ENCODE measurements at regions not wholly inside any gene's neighbourhood (a gene's known extent, or its start where the extent isn't known, plus 50 kb on each side); places are given as distances from the start of the nearest gene placed in this dataset.
"Not testable (repeated sequence)": the region's sequence is repeated elsewhere in the genome, so short reads cannot be mapped to it uniquely, and the experiment has no call there.

DNA sequence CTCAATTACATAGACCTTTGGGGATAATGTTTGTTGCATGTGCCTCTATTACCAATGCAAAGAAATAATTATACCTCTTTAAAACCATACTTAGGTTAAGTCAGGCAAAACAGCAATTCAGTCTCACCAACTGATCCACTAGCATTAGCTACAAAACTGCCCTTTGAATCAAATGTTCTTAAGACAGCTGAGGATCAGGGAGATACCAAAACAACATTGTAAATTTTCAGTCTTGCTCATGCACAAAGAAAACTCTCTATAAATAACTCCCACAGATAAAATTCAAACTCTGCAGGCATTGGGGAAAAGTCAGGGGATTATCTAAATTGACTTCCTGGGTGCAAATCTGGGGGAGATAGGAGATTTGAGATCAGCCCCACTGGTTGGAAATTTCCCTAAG is 100.9 kb upstream of the DPT start:
- Histone ChIP-seq H3K36me3 (ENCODE audit: control insufficient read depth, insufficient read depth, low read length) (no peaks in the 10 kb centered on the region), H3K9ac (ENCODE audit: low read length) (no peak overlapping the region), H3K4me3 (ENCODE audit: low read length) (no peak overlapping the region), H3K4me1 (ENCODE audit: control insufficient read depth, insufficient read depth, low read length) (peaks cover 22% of the 10 kb centered on the region), H3K27me3 (ENCODE audit: control insufficient read depth, insufficient read depth, low read length) (no peaks in the 10 kb centered on the region), H3K9me3 (ENCODE audit: control insufficient read depth, low read length) (no peaks in the 10 kb centered on the region)

DNA sequence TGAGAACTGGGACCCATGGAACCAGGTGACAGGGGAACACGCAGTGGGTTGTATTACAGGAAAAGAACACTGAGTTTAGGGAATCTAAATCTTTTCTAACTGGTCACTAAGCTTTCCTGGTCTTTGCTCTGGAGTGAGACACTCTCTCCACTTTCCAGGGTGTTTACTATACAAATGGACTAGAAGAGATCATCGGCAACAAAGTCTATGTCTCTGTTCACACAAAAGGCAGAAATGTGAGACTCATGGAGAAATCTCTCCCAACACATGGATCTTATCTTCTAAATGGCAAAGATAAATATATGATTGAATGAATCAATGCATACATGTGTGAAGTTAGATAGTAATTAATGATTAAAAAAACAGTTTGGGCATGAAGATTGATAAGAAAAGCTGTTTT is 101.6 kb upstream of the DPT start:
- no peak overlapping the region for H3K9ac ChIP-seq (ENCODE audit: low read length)
- H3K36me3 ChIP-seq (ENCODE audit: control insufficient read depth, insufficient read depth, low read length) = no peaks in the 10 kb centered on the region
- no peaks in the 10 kb centered on the region for H3K27me3 ChIP-seq (ENCODE audit: control insufficient read depth, insufficient read depth, low read length)
- H3K4me1 ChIP-seq (ENCODE audit: control insufficient read depth, insufficient read depth, low read length) = peaks cover 22% of the 10 kb centered on the region
- no peaks in the 10 kb centered on the region for H3K9me3 ChIP-seq (ENCODE audit: control insufficient read depth, low read length)
- no peak overlapping the region for H3K4me3 ChIP-seq (ENCODE audit: low read length)

DNA sequence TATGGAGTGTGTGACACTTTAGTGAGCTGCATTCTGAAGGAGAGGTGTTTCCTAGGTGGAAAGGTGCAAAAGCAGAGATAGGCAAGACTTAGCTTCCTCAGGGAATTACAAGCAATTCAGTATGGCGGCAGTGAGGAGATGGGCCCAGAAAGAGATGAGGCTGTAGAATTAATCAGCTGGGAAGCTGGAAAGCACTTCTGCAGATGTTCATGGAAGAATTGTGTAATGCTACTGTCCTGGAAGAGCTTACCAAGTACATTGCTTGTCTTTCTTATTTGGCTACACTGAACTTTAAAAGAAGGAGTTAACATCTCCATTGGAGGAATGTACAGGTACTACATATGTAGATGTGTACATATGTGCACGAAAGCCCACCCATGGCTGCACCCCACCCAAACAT is 103.7 kb upstream of the DPT start:
- H3K27me3 ChIP-seq (ENCODE audit: control insufficient read depth, insufficient read depth, low read length) = no peaks in the 10 kb centered on the region
- no peaks in the 10 kb centered on the region for H3K36me3 ChIP-seq (ENCODE audit: control insufficient read depth, insufficient read depth, low read length)
- peaks cover 22% of the 10 kb centered on the region for H3K4me1 ChIP-seq (ENCODE audit: control insufficient read depth, insufficient read depth, low read length)
- no peak overlapping the region for H3K9ac ChIP-seq (ENCODE audit: low read length)
- no peaks in the 10 kb centered on the region for H3K9me3 ChIP-seq (ENCODE audit: control insufficient read depth, low read length)
- H3K4me3 ChIP-seq (ENCODE audit: low read length) = no peak overlapping the region

DNA sequence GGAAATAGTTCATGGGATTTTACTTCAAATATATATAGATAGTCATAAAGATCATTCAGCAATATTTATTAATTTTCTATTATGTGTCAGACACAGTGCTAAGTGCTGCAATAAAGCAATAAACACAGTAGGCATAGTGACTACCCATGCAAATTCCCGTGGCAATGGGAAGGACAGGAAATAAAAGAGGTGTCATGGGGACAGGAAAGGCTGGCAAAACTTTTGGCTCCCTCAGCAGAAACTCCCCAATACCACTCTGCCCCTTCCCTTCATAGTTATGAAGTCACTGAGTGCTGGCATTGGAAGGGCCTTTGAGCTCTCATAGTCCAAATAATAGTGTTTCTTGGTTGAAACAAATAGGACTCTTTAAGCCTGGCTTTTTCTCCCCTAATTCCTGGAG is 104.4 kb upstream of the DPT start:
- H3K9ac ChIP-seq (ENCODE audit: low read length) = no peak overlapping the region
- H3K4me3 ChIP-seq (ENCODE audit: low read length) = no peak overlapping the region
- no peaks in the 10 kb centered on the region for H3K27me3 ChIP-seq (ENCODE audit: control insufficient read depth, insufficient read depth, low read length)
- H3K9me3 ChIP-seq (ENCODE audit: control insufficient read depth, low read length) = no peaks in the 10 kb centered on the region
- H3K36me3 ChIP-seq (ENCODE audit: control insufficient read depth, insufficient read depth, low read length) = no peaks in the 10 kb centered on the region
- peaks cover 22% of the 10 kb centered on the region for H3K4me1 ChIP-seq (ENCODE audit: control insufficient read depth, insufficient read depth, low read length)

DNA sequence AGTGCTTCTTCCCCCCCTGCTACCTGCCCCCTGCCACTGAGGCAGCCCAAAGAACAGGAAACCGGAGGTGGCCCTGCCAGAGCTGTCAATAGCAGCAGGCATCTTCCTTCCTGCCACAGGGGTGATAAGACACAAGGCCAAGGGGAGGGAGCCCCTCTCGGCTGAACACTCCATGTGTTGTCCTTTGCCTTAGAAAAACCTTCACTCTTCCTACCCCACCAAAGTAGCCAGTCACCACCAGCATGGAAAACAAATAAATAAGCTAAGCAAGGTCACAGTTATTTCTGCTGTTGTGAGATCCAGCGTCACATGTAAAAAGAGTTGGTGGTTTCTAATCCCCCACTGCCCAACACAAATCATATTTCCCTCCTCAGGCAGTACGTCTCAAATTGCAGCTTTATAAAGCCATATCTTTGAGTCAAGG is 104.8 kb upstream of the DPT start:
- Histone ChIP-seq H3K9me3 (ENCODE audit: control insufficient read depth, low read length) (no peaks in the 10 kb centered on the region), H3K4me3 (ENCODE audit: low read length) (no peak overlapping the region), H3K27me3 (ENCODE audit: control insufficient read depth, insufficient read depth, low read length) (no peaks in the 10 kb centered on the region), H3K4me1 (ENCODE audit: control insufficient read depth, insufficient read depth, low read length) (peaks cover 22% of the 10 kb centered on the region), H3K36me3 (ENCODE audit: control insufficient read depth, insufficient read depth, low read length) (no peaks in the 10 kb centered on the region), H3K9ac (ENCODE audit: low read length) (no peak overlapping the region)

DNA sequence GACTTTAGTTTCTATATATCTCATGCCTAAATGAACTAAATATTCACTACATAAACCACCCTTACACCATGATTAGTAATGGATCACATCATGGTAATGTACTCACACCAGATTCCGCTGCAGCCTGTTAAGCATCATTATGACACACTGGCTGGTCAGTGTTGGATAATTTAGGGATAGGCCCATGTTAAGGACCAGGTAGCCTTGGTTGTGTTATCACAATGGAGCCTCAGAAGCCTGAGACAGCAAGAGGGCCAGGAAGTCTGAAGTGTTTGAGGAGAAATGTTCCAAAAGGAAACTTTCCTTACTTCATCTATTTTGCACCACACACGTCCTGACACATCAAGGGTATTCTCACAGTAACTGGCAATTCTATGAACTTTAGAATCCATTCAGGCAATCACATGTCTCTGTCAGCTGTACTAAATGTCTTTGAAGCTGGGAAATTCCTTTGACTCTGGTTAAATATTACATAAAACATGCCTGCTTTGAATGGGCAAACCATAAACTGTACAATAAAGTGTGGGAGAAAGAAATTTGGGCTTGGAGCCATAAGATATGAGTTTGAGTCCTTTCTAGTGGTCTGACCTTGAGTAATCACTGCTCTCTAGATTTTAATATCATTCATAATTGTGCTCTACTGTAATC is 105.3 kb upstream of the DPT start:
- Histone ChIP-seq H3K9ac (ENCODE audit: low read length) (no peak overlapping the region), H3K9me3 (ENCODE audit: control insufficient read depth, low read length) (no peaks in the 10 kb centered on the region), H3K27me3 (ENCODE audit: control insufficient read depth, insufficient read depth, low read length) (no peaks in the 10 kb centered on the region)

DNA sequence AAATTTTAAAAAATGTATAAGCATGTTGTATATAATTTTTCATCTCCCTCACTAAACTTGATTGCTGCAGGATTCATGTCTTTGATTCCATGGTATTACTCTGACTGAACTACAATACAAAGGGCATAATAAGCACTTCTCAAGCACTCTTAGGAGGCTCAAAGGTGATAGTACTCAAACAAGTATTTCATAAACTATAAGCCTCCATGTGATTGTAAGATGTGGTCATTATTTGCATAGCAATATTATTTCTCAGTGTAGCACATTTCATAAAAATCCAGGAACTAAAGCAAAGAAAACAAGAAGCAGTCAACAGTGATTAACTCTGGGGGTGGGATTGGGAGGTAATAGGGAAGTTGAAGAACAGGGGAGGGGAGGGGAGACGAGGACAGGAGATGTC is 106.2 kb upstream of the DPT start:
- H3K36me3 ChIP-seq (ENCODE audit: control insufficient read depth, insufficient read depth, low read length) = no peaks in the 10 kb centered on the region

More for the DNA sequence above, 105.3 kb upstream of the DPT start:
- Histone ChIP-seq H3K4me1 (ENCODE audit: control insufficient read depth, insufficient read depth, low read length) (peaks cover 28% of the 10 kb centered on the region), H3K4me3 (ENCODE audit: low read length) (no peak overlapping the region), H3K36me3 (ENCODE audit: control insufficient read depth, insufficient read depth, low read length) (no peaks in the 10 kb centered on the region)

DNA sequence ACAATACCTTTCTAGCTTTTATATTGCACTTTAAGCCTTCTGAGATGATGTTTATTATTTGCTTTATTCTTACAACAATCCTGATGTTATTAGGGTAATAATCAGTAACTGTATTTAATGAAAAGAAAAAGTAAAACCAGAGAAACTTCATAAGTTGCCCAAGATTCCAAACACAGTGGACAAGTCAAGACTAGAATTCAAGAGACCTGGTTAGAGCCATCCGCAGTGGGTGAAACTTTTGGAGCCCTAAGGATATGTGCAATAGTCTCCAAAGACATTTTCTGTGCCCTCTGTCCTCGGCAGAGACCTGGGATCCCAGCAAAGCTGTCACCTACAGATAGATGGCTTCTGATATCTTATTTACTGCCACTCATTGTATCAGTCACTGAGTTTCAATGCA is 106.8 kb upstream of the DPT start:
- H3K4me3 ChIP-seq (ENCODE audit: low read length) = no peak overlapping the region
- no peak overlapping the region for H3K9ac ChIP-seq (ENCODE audit: low read length)
- no peaks in the 10 kb centered on the region for H3K27me3 ChIP-seq (ENCODE audit: control insufficient read depth, insufficient read depth, low read length)
- H3K9me3 ChIP-seq (ENCODE audit: control insufficient read depth, low read length) = no peaks in the 10 kb centered on the region
- no peaks in the 10 kb centered on the region for H3K36me3 ChIP-seq (ENCODE audit: control insufficient read depth, insufficient read depth, low read length)
- H3K4me1 ChIP-seq (ENCODE audit: control insufficient read depth, insufficient read depth, low read length) = peaks cover 25% of the 10 kb centered on the region

More for the DNA sequence above, 106.2 kb upstream of the DPT start:
- Histone ChIP-seq H3K27me3 (ENCODE audit: control insufficient read depth, insufficient read depth, low read length) (no peaks in the 10 kb centered on the region), H3K9ac (ENCODE audit: low read length) (no peak overlapping the region), H3K9me3 (ENCODE audit: control insufficient read depth, low read length) (no peaks in the 10 kb centered on the region), H3K4me3 (ENCODE audit: low read length) (no peak overlapping the region), H3K4me1 (ENCODE audit: control insufficient read depth, insufficient read depth, low read length) (peaks cover 31% of the 10 kb centered on the region)

DNA sequence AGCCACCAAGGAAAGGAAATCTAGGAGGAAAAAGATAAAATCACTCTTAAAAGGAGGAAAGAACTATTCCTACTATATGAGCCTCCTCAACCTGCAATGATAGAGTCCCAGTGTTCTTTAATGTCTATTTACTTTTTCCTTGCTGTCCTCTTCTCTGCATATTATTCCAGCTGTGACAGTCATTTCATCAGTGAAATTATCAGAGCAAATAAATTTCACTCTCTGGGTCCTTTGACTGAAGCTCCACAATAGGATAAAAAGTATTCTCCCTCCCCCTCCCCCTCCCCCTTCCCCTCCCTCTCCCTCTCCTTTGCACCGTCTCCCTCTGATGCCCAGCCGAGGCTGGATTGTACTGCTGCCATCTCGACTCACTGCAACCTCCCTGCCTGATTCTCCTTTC is 107.5 kb upstream of the DPT start:
- no peaks in the 10 kb centered on the region for H3K36me3 ChIP-seq (ENCODE audit: control insufficient read depth, insufficient read depth, low read length)
- no peak overlapping the region for H3K4me3 ChIP-seq (ENCODE audit: low read length)
- H3K9ac ChIP-seq (ENCODE audit: low read length) = no peak overlapping the region
- peaks cover 23% of the 10 kb centered on the region for H3K4me1 ChIP-seq (ENCODE audit: control insufficient read depth, insufficient read depth, low read length)
- H3K9me3 ChIP-seq (ENCODE audit: control insufficient read depth, low read length) = no peaks in the 10 kb centered on the region
- H3K27me3 ChIP-seq (ENCODE audit: control insufficient read depth, insufficient read depth, low read length) = no peaks in the 10 kb centered on the region

DNA sequence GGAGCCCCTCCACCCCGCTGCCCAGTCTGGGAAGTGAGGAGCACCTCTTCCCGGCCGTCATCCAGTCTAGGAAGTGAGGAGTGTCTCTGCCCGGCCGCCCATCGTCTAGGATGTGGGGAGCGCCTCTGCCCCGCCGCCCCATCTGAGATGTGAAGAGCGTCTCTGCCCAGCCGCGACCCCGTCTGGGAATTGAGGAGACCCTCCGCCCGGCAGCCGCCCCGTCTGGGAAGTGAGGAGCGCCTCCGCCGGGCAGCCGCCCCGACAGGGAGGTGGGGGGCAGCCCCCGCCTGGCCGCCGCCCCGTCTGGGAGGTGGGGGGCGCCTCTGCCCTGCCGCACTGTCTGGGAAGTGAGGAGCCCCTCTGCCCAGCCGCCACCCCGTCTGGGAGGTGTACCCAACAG is 108.2 kb upstream of the DPT start:
- peaks cover 28% of the 10 kb centered on the region for H3K4me1 ChIP-seq (ENCODE audit: control insufficient read depth, insufficient read depth, low read length)
- not testable (repeated sequence) for H3K4me3 ChIP-seq (ENCODE audit: low read length); H3K9ac ChIP-seq (ENCODE audit: low read length); H3K36me3 ChIP-seq (ENCODE audit: control insufficient read depth, insufficient read depth, low read length); H3K9me3 ChIP-seq (ENCODE audit: control insufficient read depth, low read length); H3K27me3 ChIP-seq (ENCODE audit: control insufficient read depth, insufficient read depth, low read length)

DNA sequence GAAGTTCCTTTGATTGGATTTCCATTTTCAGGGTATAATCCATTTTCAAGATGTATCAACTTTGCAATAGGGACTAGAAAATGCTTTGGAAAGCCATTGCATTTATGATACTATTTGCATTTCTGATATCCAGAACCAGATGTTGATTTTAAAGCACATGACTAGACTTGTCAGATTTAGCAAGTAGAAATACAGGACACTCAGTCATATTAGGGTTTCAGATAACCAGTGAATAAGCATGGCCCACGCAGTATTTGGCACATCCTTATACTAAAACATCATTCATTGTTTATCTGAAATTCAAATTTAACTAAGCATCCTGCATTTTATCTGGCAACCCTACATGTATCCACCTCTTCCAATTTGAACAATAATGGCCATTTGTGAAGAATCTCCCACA is 113.3 kb upstream of the DPT start:
- H3K36me3 ChIP-seq (ENCODE audit: control insufficient read depth, insufficient read depth, low read length) = no peaks in the 10 kb centered on the region

DNA sequence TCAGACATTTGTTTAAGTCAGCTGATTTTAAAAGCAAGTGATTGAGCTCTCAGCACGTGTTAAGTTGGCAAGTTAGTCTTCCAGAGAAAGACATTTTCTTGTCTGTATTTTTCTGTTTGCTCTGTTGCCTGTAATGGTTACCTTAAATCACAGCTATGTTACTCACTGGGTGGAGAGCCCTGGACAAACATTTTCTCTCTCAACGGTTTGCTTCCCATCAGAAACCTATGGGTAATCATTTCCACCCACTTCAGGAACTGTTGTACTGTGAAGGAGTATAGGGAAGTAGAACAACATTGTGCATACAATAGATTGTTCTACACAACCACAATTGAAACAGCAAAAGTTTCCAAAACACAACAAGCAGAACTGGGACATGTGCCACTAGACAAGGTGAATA is 113.9 kb upstream of the DPT start:
- H3K4me3 ChIP-seq (ENCODE audit: low read length) = no peak overlapping the region
- H3K36me3 ChIP-seq (ENCODE audit: control insufficient read depth, insufficient read depth, low read length) = no peaks in the 10 kb centered on the region
- H3K4me1 ChIP-seq (ENCODE audit: control insufficient read depth, insufficient read depth, low read length) = peaks cover 62% of the 10 kb centered on the region
- no peaks in the 10 kb centered on the region for H3K9me3 ChIP-seq (ENCODE audit: control insufficient read depth, low read length)
- H3K27me3 ChIP-seq (ENCODE audit: control insufficient read depth, insufficient read depth, low read length) = no peaks in the 10 kb centered on the region
- no peak overlapping the region for H3K9ac ChIP-seq (ENCODE audit: low read length)

More for the DNA sequence above, 113.3 kb upstream of the DPT start:
- H3K4me1 ChIP-seq (ENCODE audit: control insufficient read depth, insufficient read depth, low read length) = peaks cover 62% of the 10 kb centered on the region
- H3K9me3 ChIP-seq (ENCODE audit: control insufficient read depth, low read length) = no peaks in the 10 kb centered on the region
- H3K27me3 ChIP-seq (ENCODE audit: control insufficient read depth, insufficient read depth, low read length) = no peaks in the 10 kb centered on the region
- H3K4me3 ChIP-seq (ENCODE audit: low read length) = no peak overlapping the region
- no peak overlapping the region for H3K9ac ChIP-seq (ENCODE audit: low read length)

DNA sequence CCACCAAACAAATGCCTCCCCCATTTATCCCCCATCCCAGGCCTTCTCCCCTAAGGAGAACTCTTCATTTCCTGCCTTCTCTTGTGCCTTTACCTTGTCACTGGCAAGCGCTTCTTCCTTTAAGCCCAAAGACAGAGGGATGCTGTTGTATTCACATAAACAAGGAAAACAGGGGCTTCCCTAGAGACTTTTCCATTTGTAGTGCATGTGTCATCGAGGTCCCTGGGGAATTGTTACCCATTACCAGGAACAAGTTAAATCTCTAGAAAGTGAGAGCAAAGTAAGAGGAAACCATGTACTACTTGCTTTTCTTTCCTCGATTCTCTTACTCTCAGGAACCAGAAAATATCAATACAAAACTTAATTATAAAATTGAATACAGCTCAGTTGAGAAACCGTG is 114.4 kb upstream of the DPT start:
- Histone ChIP-seq H3K36me3 (ENCODE audit: control insufficient read depth, insufficient read depth, low read length) (no peaks in the 10 kb centered on the region), H3K4me1 (ENCODE audit: control insufficient read depth, insufficient read depth, low read length) (peaks cover 62% of the 10 kb centered on the region), H3K4me3 (ENCODE audit: low read length) (no peak overlapping the region), H3K27me3 (ENCODE audit: control insufficient read depth, insufficient read depth, low read length) (no peaks in the 10 kb centered on the region), H3K9ac (ENCODE audit: low read length) (no peak overlapping the region), H3K9me3 (ENCODE audit: control insufficient read depth, low read length) (no peaks in the 10 kb centered on the region)

All from mucosa of stomach (tissue), 1 donor.